Tibial nerve (tissue), 3 donors: ENCODE measurements at regions not wholly inside any gene's neighbourhood (a gene's known extent, or its start where the extent isn't known, plus 50 kb on each side); places are given as distances from the start of the nearest gene placed in this dataset.

Experiments
- POLR2A ChIP-seq, 2 donors: fragments of 450-650 bp; IDR thresholded peaks; one replicate each; pipeline ENCODE4 v1.6.1; 2017; ENCODE audit warnings: antibody characterized with exemption in 2 of 2, mild to moderate bottlenecking in 2 of 2, moderate library complexity in 2 of 2
- TF ChIP-seq, protein P1 (sequence below), 5 experiments: fragments of 200-600 bp in 3 of 5; fragments of 450-650 bp in 2 of 5; sonication (generic) in 3 of 5; IDR thresholded peaks; one replicate each; pipeline ENCODE4 v1.5.1; 2016 to 2019; ENCODE audit warnings: antibody characterized with exemption in 5 of 5, mild to moderate bottlenecking in 3 of 5, moderate library complexity in 2 of 5

DNA sequence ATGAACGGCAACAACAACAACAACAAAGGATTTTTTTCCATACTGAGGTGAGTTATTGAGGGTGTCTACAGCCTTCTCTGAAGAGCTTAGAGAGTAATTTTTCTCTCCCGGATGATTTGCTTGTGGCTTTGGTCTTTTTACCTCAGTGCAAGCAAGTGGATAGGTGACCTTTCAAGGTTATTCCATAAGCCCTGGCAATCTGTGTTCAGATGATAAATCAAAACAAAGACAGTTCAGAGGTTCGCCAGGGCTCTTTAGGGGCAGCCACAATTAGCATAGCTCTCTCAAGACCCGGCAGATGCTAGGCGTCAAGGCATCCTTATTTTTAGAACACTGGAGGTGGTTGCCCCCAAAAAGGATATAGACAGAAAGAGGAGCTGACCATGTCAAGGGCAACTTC lies 417.9 kb upstream of the C9orf72 start:
- TF ChIP-seq, protein P1, sequence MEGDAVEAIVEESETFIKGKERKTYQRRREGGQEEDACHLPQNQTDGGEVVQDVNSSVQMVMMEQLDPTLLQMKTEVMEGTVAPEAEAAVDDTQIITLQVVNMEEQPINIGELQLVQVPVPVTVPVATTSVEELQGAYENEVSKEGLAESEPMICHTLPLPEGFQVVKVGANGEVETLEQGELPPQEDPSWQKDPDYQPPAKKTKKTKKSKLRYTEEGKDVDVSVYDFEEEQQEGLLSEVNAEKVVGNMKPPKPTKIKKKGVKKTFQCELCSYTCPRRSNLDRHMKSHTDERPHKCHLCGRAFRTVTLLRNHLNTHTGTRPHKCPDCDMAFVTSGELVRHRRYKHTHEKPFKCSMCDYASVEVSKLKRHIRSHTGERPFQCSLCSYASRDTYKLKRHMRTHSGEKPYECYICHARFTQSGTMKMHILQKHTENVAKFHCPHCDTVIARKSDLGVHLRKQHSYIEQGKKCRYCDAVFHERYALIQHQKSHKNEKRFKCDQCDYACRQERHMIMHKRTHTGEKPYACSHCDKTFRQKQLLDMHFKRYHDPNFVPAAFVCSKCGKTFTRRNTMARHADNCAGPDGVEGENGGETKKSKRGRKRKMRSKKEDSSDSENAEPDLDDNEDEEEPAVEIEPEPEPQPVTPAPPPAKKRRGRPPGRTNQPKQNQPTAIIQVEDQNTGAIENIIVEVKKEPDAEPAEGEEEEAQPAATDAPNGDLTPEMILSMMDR (IDR thresholded peaks at IDR 0.05), result no peak
- no peak for TF ChIP-seq POLR2A (IDR thresholded peaks at IDR 0.05)
